ENCODE measurements at regions not wholly inside any gene's neighbourhood (a gene's known extent, or its start where the extent isn't known, plus 50 kb on each side); places are given as distances from the start of the nearest gene placed in this dataset.

DNA sequence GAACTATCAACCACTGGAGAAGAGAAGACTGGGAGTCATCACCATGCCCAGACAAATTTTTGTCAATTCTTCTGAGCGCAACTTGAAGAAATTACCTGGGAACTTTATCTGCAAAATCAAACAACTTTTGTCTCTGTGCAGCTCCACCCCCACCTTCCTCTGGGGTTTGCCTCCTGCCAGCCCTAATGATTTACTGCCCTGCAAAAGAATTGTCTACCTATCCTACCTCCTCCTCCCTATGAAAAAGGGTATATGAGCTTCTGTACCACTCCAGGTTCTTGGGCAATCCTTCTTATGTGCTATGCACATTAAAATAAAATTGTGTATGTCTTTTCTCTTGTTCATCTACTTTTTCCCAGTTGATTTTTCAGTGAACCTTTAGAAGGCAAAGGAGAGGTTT, 191.9 kb downstream of the URB2 start:
- no peak for DNase-seq (ENCODE audit: low read depth in 2 of 3, low spot score in 1 of 3)

DNA sequence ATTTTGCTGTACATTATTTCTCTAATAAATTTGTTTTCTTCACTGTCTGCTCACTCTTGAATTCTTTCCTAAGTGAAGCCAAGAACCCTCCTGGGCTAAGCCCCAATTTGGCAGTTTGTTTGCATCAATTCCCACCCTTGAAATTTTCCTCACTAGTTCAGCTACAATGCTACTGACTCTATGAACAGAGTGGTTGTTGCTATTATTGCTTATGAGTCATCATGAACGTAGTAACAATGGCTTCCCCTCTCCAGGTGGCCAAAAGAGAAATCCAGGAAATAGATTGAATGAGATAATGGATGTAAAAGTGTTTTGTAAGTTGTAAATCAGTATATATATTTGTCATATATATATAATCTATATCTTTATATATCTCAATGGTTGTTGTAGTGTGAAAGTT, 193.0 kb downstream of the URB2 start:
- DNase-seq (ENCODE audit: low read depth in 2 of 3, low spot score in 1 of 3): no peak

DNA sequence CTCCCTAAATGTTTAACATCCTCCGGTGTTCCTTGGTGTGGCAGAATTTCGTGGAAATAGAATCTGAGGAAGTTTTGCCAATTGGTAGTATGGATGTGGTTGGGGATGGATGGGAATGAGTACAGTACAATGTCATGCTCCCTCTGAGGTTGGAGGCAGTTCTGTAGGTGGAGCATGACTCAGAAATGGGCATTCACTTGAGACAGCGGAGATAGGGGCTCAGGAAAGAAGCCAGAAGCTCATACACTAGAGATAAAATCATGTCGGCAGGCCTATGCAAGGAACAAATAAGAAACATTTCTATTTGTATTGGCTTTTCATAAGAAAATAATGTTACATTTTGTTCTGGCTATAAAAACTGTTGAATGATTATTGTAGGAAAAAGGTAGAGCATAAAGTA, 196.0 kb downstream of the URB2 start:
- DNase-seq (ENCODE audit: low read depth in 2 of 3, low spot score in 1 of 3): no peak

DNA sequence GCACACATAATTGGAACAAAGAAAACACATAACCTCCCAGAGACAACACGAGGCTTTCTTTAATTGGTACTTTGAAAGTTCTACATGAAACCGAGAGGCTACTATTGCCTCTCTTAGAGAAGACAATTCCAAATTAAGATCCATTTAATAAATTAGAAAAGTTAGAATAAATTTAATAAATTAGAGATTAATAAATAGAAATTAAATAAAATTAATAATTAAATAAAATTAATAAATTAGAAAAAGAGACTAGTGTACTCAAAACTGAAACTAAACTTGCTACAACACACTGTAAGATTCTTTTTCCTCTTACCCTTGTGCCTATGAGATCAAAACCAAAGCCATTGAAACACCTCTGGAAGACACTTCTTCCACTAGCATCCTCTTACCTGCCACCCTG, 199.0 kb downstream of the URB2 start:
- DNase-seq (ENCODE audit: low read depth in 2 of 3, low spot score in 1 of 3): no peak

DNA sequence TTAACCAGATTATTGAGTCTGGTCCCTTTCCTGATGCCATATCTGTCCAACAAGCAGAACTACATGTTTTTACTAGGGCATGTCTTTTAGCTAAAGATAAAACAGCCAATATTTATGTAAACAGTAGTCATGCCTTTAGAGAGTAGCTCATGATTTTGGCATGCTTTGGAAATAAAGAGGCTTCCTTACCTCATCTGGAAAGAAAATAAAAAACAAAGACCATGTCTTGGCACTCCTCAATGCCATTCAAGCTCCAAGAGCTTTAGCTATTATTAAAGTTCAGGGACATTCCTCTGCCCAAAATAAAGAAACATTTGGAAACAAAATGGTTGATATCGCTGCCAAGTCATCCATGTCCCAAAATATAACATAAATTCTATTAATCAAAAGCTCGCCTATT, 202.4 kb downstream of the URB2 start:
- no peak for DNase-seq (ENCODE audit: low read depth in 2 of 3, low spot score in 1 of 3)

DNA sequence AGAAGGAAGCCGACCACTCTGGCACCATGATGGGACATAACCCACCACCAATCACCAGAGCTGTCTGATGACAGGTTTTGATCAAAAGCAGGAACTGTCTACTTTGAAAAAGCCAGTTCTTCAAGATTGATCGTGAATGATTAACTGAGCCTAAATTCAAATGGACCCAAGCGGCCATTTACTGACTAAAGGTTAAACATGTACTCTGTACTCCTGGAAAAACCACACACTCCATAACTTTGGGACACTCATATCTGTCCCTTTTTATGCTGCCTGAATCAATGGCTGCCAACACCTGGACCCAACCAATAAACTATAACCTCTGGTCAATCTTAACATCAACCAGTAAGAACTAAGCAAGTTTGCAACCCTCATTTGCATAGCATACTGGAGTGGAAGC, 206.6 kb downstream of the URB2 start:
- DNase-seq (ENCODE audit: low read depth in 2 of 3, low spot score in 1 of 3): no peak

DNA sequence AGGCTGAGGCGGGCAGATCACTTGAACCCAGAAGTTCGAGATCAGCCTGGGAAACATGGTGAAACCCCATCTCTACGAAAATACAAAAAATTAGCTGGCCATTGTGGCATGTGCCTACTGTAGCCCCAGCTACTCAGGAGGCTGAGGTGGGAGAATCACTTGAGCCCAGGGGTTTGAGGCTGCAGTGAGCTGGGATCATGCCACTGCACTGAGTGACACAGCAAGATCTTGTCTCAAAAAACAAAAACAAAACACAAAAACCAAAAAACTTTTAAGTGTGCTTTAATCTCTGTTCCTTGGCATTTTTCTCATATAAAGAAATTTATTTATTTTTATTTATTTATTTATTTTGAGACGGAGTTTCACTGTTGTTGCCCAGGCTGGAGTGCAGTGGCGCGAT, 208.2 kb downstream of the URB2 start:
- DNase-seq (ENCODE audit: low read depth in 2 of 3, low spot score in 1 of 3): no peak

DNA sequence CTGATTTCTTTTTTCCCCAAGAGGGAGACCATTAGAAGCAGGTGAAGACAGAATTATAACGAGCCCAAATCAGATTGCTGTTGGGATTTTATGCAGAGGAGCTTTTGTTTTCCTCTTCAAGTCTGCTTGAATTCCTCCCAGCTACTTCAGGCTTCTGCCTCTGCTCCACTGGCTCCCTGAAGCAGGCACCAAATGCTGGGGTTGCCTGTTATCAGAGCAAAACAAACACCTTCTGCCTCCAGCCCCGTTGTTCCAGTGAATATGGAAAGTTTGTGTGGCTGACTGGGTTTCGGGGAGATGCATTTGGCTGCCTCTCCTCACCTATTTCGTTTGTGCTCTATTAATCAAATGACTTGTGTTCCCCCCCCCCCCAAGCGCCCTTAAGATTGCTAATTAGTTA, 209.2 kb downstream of the URB2 start:
- DNase-seq (ENCODE audit: low read depth in 2 of 3, low spot score in 1 of 3): no peak

DNA sequence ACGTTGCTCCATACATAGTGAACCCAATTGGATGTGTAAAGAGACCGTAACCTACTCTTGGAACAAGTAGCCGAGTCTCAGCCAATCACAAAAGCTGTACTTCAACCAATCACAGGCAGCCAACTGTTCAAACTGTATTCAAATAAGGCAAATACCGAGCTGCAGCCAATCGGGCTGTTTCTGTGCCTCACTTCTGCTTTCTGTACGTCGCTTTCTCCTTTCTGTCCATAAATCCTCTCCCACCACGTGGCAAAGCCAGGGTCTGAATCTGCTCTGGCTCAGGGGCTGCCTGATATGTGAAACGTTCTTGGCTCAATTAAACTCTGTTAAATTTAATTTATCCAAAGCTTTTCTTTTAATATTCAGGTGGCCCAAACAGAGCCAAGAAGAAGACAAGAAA, 210.3 kb downstream of the URB2 start:
- no peak for DNase-seq (ENCODE audit: low read depth in 2 of 3, low spot score in 1 of 3)

DNA sequence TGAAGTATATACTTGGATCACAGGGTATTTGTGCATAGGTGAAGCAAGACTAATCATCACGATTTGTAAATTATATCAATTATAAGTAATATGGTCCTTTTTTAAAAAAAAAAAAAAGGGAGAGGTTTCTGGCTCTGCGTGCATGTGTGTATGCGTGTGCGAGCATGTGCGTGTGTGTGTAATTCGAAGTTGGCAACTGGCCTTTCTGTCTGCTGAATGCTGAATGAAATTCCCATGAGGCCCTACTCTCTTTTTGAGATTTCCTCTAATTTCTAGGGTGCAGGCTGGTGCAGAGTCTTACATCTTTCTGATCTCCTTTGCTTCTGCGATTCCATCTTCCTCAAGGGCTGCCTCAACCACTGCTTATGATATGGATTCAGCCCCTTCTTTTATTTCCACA, 212.2 kb downstream of the URB2 start:
- DNase-seq (ENCODE audit: low read depth in 2 of 3, low spot score in 1 of 3): no peak

DNA sequence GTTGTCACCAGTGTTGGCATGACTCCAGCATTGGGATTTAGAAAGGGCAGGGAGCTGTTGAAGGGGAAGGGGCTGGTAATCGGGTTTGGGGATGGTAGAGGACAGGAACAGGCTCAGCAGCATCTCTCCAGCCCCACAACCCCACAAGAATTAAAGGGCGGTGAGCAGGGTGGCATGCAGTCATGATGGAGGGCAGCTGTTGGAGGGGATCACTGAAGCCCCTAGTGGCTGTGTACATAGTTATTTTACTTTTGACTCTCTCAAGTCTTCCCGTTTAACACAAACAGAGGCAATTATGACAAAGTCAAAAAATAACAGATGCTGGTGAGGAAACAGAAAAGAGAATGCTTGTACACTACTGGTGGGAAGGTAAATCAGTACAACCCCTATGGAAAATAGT, 213.8 kb downstream of the URB2 start:
- DNase-seq (ENCODE audit: low read depth in 2 of 3, low spot score in 1 of 3): no peak

DNA sequence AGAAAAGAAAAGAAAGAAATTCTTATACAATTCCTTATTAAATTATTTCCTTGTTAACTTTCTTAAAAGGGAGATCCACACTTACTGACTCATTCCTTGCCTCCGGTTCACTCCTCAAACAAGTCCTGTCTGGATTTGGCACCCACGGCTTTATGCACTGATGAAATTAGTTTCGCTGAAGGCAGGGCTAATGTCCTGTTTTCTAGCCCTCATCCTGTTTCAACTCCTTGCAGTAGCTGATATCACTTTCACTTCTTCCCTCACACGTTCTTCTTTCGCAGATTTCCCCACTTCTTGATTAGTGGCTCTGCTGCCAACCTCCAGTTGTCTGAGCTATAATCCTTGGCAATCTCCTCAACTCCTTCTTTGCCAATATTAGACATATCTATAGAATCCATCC, 215.2 kb downstream of the URB2 start:
- DNase-seq (ENCODE audit: low read depth in 2 of 3, low spot score in 1 of 3): no peak

DNA sequence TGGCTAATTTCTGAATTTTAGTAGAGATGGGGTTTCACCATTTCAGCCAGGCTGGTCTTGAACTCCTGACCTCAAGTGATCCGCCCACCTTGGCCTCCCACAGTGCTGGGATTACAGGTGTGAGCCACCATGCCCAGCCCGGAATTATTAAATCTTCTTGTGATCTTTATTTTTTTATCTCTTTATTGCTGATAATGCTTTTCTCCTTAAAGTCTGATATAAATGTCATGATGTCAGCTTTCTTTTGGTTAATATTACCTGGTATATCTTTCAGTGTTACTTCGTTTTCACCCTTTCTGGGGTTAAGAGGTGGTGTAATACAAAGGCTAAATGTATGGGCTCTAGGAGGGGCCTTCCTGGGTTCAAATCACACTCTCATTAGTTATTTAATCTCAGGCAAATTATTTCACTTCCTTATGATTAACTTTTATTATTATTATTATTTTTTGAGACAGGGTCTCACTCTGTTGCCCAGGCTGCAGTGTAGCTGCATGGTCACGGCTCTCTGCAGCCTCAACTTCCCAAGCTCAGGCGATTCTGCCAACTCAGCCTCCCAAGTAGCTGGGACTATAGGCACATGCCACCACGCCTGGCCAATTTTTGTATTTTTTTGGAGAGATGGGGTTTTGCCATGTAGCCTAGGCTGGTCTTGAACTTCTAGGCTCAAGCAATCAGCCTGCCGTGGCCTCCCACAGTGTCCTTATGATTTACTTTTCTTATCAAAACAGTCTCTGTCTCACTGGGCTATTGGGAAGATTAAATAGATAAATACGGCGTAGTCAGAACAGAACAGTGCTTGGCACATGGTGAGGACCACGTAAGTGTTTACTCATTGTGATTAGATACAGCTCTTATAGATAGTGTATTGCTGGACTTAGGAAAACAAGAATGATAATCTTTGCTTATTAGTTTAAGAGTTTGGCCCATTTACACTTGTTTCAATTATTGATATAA, 216.5 kb downstream of the URB2 start:
- DNase-seq (ENCODE audit: low read depth in 2 of 3, low spot score in 1 of 3): no peak

DNA sequence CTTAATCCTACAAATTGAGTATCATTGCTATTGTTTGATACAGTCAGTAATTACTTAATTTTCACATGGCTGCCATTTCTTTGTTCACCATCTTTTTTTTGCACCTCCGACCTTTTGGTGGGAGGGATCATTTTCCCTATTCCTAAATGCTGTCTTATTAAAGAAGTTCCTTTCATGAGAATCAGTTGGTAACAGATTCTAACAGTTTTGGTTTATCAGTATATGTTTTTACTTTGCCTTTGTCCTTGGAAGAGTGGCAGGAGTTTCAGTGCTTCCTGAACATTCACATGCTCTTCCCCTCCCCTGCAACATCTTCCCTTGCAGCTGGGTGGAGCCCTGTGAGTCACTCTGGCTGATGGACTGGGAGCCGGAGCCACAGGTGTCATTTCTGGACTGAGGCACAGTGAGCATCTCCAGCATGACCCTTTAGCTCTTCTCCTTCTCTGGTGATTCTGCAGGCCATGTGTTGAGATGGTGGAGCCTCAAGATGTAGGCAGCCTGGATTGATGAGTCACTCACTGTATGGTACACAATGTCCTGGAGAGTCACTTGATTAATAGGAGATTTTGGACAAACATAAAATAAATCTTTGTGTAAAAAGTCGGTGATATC, 217.7 kb downstream of the URB2 start:
- no peak for DNase-seq (ENCODE audit: low read depth in 2 of 3, low spot score in 1 of 3)

DNA sequence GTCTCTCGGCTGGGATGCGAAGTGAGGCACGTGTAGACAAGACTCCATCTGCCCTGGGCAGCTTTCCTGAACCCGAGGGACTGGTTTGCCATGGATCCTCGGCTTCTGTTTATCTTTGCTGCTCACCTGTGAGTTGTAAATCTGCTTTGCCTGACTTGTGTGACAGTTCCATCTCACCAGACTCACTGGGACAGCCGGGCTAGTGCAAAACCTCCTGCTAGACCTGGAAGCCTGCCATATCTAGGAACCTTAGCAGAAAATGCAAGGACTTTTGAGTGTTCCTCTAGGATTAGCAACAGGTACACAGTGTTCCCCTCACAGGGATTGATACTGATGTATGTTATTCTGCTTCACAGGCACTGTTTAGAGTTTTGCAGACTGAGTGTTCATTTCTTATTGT, 218.6 kb downstream of the URB2 start:
- DNase-seq (ENCODE audit: low read depth in 2 of 3, low spot score in 1 of 3): no peak

DNA sequence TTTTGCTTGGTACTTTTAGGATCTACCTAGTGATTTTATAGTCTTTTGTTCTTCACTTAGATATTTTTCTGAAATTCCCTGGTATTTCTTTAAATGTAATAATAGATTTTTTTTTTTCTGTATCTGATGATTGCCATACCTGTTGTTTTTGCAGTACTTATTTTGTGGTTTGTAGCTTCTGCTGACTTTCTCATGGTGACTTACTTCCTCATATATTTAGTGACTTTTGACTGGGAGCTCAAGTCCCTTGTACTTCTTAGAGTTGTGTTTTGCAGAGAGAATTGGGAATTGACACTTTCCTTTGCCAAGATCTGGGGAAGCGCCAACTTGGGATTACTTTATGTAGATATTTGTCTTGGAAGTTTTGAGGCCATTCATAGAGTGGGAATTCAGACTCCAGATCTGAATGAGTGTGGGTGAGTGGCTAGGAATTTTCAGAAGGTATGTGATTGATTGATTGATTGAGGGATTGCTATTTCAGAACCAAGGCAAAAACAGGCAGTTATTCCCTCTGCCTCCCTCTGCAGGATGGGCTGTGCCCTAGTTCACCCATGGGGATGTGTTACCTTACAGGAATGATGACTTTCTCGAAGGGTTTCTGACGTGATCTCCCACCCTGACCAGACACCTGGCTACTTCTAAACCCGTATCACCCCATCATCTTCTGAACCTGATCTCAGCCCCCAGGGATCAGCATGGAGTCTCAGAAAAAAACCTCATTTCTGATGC, 219.5 kb downstream of the URB2 start:
- DNase-seq (ENCODE audit: low read depth in 2 of 3, low spot score in 1 of 3): no peak

DNA sequence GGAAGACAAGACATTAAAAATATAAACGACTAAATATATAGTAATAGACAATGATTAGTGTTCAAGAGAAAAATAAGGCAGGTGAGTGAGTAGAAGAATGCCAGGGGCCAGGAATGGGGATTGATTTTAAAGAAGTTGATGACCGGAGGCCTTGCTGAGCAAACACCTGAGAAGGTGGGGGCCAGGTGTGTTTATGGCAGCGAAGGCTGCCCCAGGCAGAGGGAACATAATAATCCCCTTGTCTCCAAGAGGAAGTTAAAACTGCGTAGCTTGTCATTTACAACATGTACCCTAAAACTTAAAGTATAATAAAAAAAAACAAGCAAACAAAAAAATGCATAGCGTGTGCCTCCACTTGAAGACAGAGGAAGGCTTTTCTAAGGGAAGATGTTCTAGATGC, 220.3 kb downstream of the URB2 start:
- no peak for DNase-seq (ENCODE audit: low read depth in 2 of 3, low spot score in 1 of 3)

DNA sequence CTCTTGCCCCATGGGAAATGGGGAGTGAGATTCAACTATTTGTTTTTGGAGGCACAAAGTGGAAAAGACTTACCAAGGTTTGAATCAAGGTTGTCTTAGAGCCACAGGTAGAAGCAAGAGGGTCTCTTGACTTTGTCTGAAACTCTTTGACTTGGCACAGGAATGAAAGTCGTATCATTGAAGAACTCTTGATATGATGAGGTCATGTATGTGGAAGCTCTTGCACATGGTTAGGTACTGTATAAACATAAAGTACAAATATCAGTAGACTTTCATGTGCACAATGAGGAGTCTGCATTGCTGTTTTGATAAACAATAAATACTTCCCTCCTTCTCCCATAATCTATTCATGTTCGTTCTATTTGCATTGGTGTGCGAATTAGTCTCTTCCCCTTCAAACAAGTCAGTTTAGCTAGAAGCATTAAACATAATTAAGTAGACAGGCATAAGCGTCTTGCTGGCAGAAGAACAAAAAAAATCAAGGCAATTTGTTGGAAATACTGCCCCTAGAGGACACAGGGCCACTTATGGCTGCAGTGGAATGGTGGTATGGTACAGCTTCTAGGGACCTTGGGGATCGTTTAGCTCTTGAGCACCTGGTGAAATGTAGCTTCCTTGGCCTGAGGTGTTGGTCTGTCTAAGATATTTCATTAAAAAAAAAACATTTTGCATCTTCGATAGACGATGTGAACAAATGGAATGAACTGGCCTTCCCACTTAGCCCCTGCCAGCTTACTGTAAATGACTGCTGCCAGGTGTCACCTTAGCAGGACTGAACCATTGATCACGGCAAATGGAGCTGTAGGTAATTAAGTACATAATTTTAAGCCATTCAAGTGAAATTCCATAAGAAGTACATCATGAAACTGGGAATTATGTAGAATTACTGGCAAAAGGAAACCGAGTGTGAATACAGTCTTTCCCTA, 218.0 kb upstream of the GALNT2 start:
- DNase-seq (ENCODE audit: low read depth in 2 of 3, low spot score in 1 of 3): no peak

DNA sequence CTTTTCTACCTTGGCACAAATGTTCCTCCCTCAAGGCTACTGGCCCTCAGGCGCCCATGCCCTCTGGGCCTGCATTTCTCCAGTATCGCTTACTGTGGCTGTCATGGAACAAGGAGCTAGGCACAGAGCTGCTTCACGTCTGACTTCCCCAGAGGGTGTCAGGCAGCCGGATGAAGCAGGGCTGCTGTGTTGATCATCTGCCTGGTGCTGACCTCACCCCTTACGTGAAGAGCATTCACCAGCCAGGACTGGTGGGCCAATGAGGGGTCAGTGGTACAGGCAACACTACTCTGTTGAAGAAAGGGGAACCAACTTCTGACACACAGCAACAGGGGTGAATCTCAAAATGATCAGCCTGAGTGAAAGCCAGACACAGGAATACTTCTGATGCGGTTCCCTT, 215.5 kb upstream of the GALNT2 start:
- DNase-seq (ENCODE audit: low read depth in 2 of 3, low spot score in 1 of 3): no peak

DNA sequence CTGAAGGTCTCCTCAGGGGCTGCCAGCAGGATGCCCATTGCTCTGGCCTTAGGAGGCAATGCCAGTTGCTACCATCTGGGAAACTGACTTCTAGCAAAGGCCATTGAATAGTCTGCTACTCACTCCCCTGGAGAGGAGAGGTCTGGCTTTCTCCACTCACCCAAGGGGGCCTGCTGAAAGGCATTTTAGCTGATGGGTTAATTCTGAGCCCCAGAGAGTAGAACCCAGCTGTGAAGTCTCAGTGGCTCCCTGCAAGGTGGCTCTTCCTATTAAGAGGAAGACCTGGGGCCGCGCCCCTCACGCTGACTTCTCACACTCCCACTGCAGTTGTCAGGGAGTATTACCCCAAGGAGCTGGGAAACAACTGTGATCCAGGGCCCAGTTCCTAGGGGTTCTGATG, 213.3 kb upstream of the GALNT2 start:
- DNase-seq (ENCODE audit: low read depth in 2 of 3, low spot score in 1 of 3): no peak

DNA sequence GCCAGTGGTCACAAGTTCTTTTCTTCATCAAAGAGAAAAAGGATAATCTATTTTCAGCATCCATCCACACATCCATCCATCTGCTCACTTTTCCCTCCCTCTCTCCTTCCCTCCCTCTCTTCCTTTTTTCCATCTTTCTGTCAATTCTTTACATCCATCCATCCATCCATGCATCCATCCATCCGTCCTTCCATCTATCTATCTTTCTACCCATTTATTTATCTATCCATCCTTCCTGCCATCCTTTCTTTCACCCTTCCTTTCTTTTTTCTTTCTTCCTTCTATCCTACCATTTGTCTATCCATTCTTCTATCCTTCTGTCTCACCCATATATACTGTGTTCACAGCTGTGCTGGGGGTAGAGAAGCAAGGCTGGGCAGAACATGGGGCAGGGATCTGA, 212.4 kb upstream of the GALNT2 start:
- no peak for DNase-seq (ENCODE audit: low read depth in 2 of 3, low spot score in 1 of 3)

Measured in stimulated activated CD4-positive, alpha-beta T cell treated with anti-CD3 and anti-CD28 coated beads, Interleukin-12 subunit alpha, Interleukin-12 subunit beta, amount 100 ng/mL, for 48 hours (primary cell).